H1 (cell line): ENCODE measurements at regions not wholly inside any gene's neighbourhood (a gene's known extent, or its start where the extent isn't known, plus 50 kb on each side); places are given as distances from the start of the nearest gene placed in this dataset.

Experiments used
- CTCF ChIA-PET: fragments of 300-600 bp; sonication (Branson Sonifier 250); formaldehyde crosslinking; loops from one replicate; lab custom pipeline; 2021; ENCODE audit not compliant: partially characterized antibody; lab: Charles Lee
- POLR2A ChIA-PET: fragments of 300-600 bp; sonication (Branson Sonifier 250); formaldehyde crosslinking; loops from one replicate; lab custom pipeline; 2021; ENCODE audit warnings: inconsistent platforms; ENCODE audit not compliant: partially characterized antibody; lab: Charles Lee
- DNase-seq, 2 experiments: peaks; one replicate each; pipeline versions ENCODE4 v3.0.0 to v3.0.0-alpha.2; 2010 to 2022; ENCODE audit warnings: low spot score in 2 of 2, low read depth in 1 of 2, mixed read lengths in 1 of 2
- FAIRE-seq: peaks from 2 replicates; lab custom pipeline; 2011; peaks lifted over from hg19 to GRCh38; lab: Jason Lieb, UNC
- H2AFZ ChIP-seq: 2 replicates; pipeline ENCODE4 v1.8.1; 2012; ENCODE audit warnings: low read length, inconsistent platforms
- H2AK5ac ChIP-seq: 2 replicates; pipeline ENCODE4 v1.6.1; 2013; ENCODE audit warnings: low read depth, low read length
- H2BK120ac ChIP-seq: replicated peaks from 2 replicates; pipeline ENCODE3; 2013; ENCODE audit warnings: low read depth, low read length, inconsistent platforms
- H2BK12ac ChIP-seq: 2 replicates; pipeline ENCODE4 v1.6.1; 2013; ENCODE audit warnings: low read depth, low read length
- H2BK15ac ChIP-seq: 2 replicates; pipeline ENCODE4 v1.6.1; 2013; ENCODE audit warnings: low read length
- H2BK20ac ChIP-seq: 2 replicates; pipeline ENCODE4 v1.6.1; 2013; ENCODE audit warnings: low read length
- H2BK5ac ChIP-seq: 2 replicates; pipeline ENCODE4 v1.6.1; 2013; ENCODE audit warnings: low read depth, low read length
- H3K14ac ChIP-seq: 2 replicates; pipeline ENCODE4 v1.6.1; 2013; ENCODE audit warnings: inconsistent platforms; ENCODE audit not compliant: insufficient read length
- H3K18ac ChIP-seq: 2 replicates; pipeline ENCODE4 v1.6.1; 2013; ENCODE audit warnings: low read length; ENCODE audit errors: extremely low read depth
- H3K23ac ChIP-seq: 2 replicates; pipeline ENCODE4 v1.6.1; 2013; ENCODE audit warnings: inconsistent platforms; ENCODE audit not compliant: insufficient read length
- H3K23me2 ChIP-seq: 2 replicates; pipeline ENCODE4 v1.6.1; 2013; ENCODE audit warnings: low read depth, low read length
- H3K27ac ChIP-seq: 2 replicates; pipeline ENCODE4 v1.6.1; 2011; ENCODE audit warnings: low read depth, low read length, inconsistent platforms
- H3K27me3 ChIP-seq, 4 experiments: replicated peaks in 1 of 4; 1 replicate in 1 of 4; 2 replicates in 3 of 4; pipeline versions ENCODE4 v1.6.1 to v1.8.1; 2011 to 2013; ENCODE audit warnings: low read length in 3 of 4, mild to moderate bottlenecking in 3 of 4, inconsistent platforms in 2 of 4, mixed read lengths in 2 of 4, moderate library complexity in 1 of 4; ENCODE audit not compliant: control insufficient read depth in 3 of 4, insufficient read depth in 3 of 4; ENCODE audit errors: extremely low read depth in 1 of 4
- H3K36me3 ChIP-seq, 4 experiments: 2 replicates each; pipeline versions ENCODE4 v1.6.1 to v1.8.1; 2011 to 2013; ENCODE audit warnings: mild to moderate bottlenecking in 4 of 4, low read length in 3 of 4, moderate library complexity in 2 of 4, control low read depth in 1 of 4, inconsistent platforms in 1 of 4; ENCODE audit not compliant: insufficient read depth in 4 of 4, control insufficient read depth in 2 of 4
- H3K4ac ChIP-seq: replicated peaks from 2 replicates; pipeline ENCODE3; 2013; ENCODE audit warnings: low read length, low read depth, mixed read lengths, inconsistent platforms; ENCODE audit not compliant: insufficient read length
- H3K4me1 ChIP-seq, 4 experiments: replicated peaks in 1 of 4; 1 replicate in 1 of 4; 2 replicates in 3 of 4; pipeline versions ENCODE4 v1.6.1 to v1.8.1; 2011 to 2013; ENCODE audit warnings: low read length in 3 of 4, inconsistent platforms in 2 of 4, mixed read lengths in 1 of 4; ENCODE audit not compliant: insufficient read depth in 4 of 4, control insufficient read depth in 3 of 4
- H3K4me2 ChIP-seq, 2 experiments: 2 replicates each; pipeline versions ENCODE4 v1.6.1 to v1.8.1; 2011 to 2013; ENCODE audit warnings: low read depth in 2 of 2, low read length in 2 of 2, control low read depth in 1 of 2, inconsistent platforms in 1 of 2, mild to moderate bottlenecking in 1 of 2; ENCODE audit not compliant: insufficient read depth in 1 of 2
- H3K4me3 ChIP-seq, 4 experiments: fragments of 200-600, 300-600 bp in 1 of 4; sonication (generic), shearing (Covaris generic), sonication (Bioruptor Twin) in 1 of 4; 2 replicates each; pipeline versions ENCODE4 v1.5.1 to v1.8.1; 2011 to 2016; ENCODE audit warnings: low read length in 4 of 4, low read depth in 3 of 4, control low read depth in 2 of 4, inconsistent platforms in 2 of 4, mild to moderate bottlenecking in 2 of 4, mixed read lengths in 1 of 4, moderate library complexity in 1 of 4; ENCODE audit not compliant: insufficient read depth in 2 of 4; ENCODE audit errors: extremely low read depth in 1 of 4
- H3K56ac ChIP-seq: replicated peaks from 2 replicates; pipeline ENCODE3; 2013; ENCODE audit warnings: low read depth, mild to moderate bottlenecking, mixed read lengths, low read length, inconsistent platforms; ENCODE audit not compliant: insufficient read length
- H3K79me1 ChIP-seq: 2 replicates; pipeline ENCODE4 v1.6.1; 2013; ENCODE audit warnings: low read depth, low read length, control low read depth
- H3K79me2 ChIP-seq, 2 experiments: 2 replicates each; pipeline versions ENCODE4 v1.6.1 to v1.8.1; 2012 to 2013; ENCODE audit warnings: low read length in 2 of 2, mild to moderate bottlenecking in 2 of 2, inconsistent platforms in 1 of 2; ENCODE audit not compliant: insufficient read depth in 2 of 2, control insufficient read depth in 1 of 2
- H3K9ac ChIP-seq, 4 experiments: replicated peaks in 1 of 4; 1 replicate in 1 of 4; 2 replicates in 3 of 4; pipeline versions ENCODE4 v1.6.1 to v1.8.1; 2011 to 2013; ENCODE audit warnings: low read depth in 3 of 4, low read length in 3 of 4, control low read depth in 2 of 4, mild to moderate bottlenecking in 2 of 4, moderate library complexity in 2 of 4, inconsistent platforms in 1 of 4; ENCODE audit errors: extremely low read depth in 1 of 4
- H3K9me3 ChIP-seq, 2 experiments: 2 replicates each; pipeline versions ENCODE4 v1.6.1 to v1.8.1; 2012 to 2013; ENCODE audit warnings: mild to moderate bottlenecking in 2 of 2, moderate library complexity in 2 of 2, control low read depth in 1 of 2, inconsistent platforms in 1 of 2, low read depth in 1 of 2, low read length in 1 of 2, mixed read lengths in 1 of 2; ENCODE audit not compliant: insufficient read depth in 2 of 2
- H4K20me1 ChIP-seq, 2 experiments: replicated peaks in 1 of 2; 2 replicates each; pipeline versions ENCODE3 to v1.8.1; 2011 to 2013; ENCODE audit warnings: inconsistent platforms in 2 of 2, low read length in 2 of 2, mild to moderate bottlenecking in 1 of 2; ENCODE audit not compliant: insufficient read depth in 2 of 2, control insufficient read depth in 1 of 2
- H4K5ac ChIP-seq: 2 replicates; pipeline ENCODE4 v1.6.1; 2013; ENCODE audit warnings: low read length, low read depth, mixed read lengths, inconsistent platforms; ENCODE audit not compliant: insufficient read length
- H4K8ac ChIP-seq: 2 replicates; pipeline ENCODE4 v1.8.0; 2013; ENCODE audit warnings: mild to moderate bottlenecking, moderate library complexity, low read length, inconsistent platforms; ENCODE audit not compliant: insufficient read depth; ENCODE audit errors: extremely low read depth
- H4K91ac ChIP-seq: replicated peaks from 2 replicates; pipeline ENCODE3; 2013; ENCODE audit warnings: low read length, mixed read lengths, inconsistent platforms; ENCODE audit not compliant: insufficient read length
- ASH2L ChIP-seq: fragments of 200-600, 300-600 bp; sonication (generic); IDR thresholded peaks from one replicate; pipeline ENCODE4 v1.7.1; 2017; ENCODE audit warnings: low read length
- CBX8 ChIP-seq: fragments of 300-800, 300-1000 bp; sonication (generic); IDR thresholded peaks from 2 replicates; pipeline ENCODE4 v1.7.1; 2016; ENCODE audit warnings: low read depth, low read length, borderline replicate concordance
- CHD2 ChIP-seq: IDR thresholded peaks from 2 replicates; pipeline ENCODE4 v1.6.1; 2012; ENCODE audit warnings: low read length, improper control_type of control experiment
- EP300 ChIP-seq, 2 experiments: IDR thresholded peaks; 1 replicate in 1 of 2; 2 replicates in 1 of 2; pipeline ENCODE4 v1.6.1; 2011 to 2012; ENCODE audit warnings: low read depth in 2 of 2, low read length in 2 of 2, mild to moderate bottlenecking in 2 of 2, borderline replicate concordance in 1 of 2, inconsistent platforms in 1 of 2, moderate library complexity in 1 of 2
- JUND ChIP-seq: IDR thresholded peaks from 2 replicates; pipeline ENCODE4 v1.6.1; 2011; ENCODE audit warnings: mild to moderate bottlenecking, improper control_type of control experiment, low read length
- NANOG ChIP-seq: IDR thresholded peaks from 2 replicates; pipeline ENCODE4 v1.6.1; 2011; ENCODE audit warnings: low read length, low read depth, mild to moderate bottlenecking, inconsistent platforms; ENCODE audit not compliant: insufficient read depth, poor library complexity, severe bottlenecking
- PHF8 ChIP-seq: fragments of 200-600 bp; sonication (generic); conservative IDR thresholded peaks from 2 replicates; pipeline ENCODE4 v1.7.1; 2012; ENCODE audit warnings: low read depth, mild to moderate bottlenecking, inconsistent platforms, low read length, moderate library complexity
- RAD21 ChIP-seq, 2 experiments: IDR thresholded peaks in 1 of 2; conservative IDR thresholded peaks in 1 of 2; 2 replicates each; pipeline ENCODE4 v1.6.1; 2011; ENCODE audit warnings: low read depth in 2 of 2, low read length in 2 of 2, improper control_type of control experiment in 1 of 2, inconsistent platforms in 1 of 2, mild to moderate bottlenecking in 1 of 2, moderate library complexity in 1 of 2
- SIRT6 ChIP-seq: IDR thresholded peaks from one replicate; pipeline ENCODE4 v1.7.1; 2012; ENCODE audit warnings: low read length, inconsistent platforms
- SP4 ChIP-seq: IDR thresholded peaks from 2 replicates; pipeline ENCODE4 v1.6.1; 2012; ENCODE audit warnings: low read length, inconsistent platforms
- WGBS, 2 experiments: shearing (Covaris generic) in 1 of 2; methylation state at CpG; one replicate each; pipeline versions ENCODE4 v1.1.6 to v1.1.7; 2013 to 2015; ENCODE audit warnings: low lambda C conversion rate in 2 of 2, mixed read lengths in 2 of 2, inconsistent platforms in 1 of 2, low coverage in 1 of 2, missing lambda C conversion rate in 1 of 2; ENCODE audit not compliant: insufficient replicate concordance in 2 of 2, insufficient coverage in 1 of 2, insufficient read length in 1 of 2; ENCODE audit errors: extremely low coverage in 1 of 2, missing lambda C conversion rate in 1 of 2; 5-methylcytosine and 5-hydroxymethylcytosine counted together
- TF ChIP-seq, protein P1 (sequence below), 3 experiments: IDR thresholded peaks; 1 replicate in 2 of 3; 2 replicates in 1 of 3; pipeline versions ENCODE4 v1.5.1 to v1.6.1; 2011; ENCODE audit warnings: low read length in 3 of 3, mild to moderate bottlenecking in 3 of 3, inconsistent platforms in 2 of 3, low read depth in 1 of 3, moderate library complexity in 1 of 3; ENCODE audit not compliant: insufficient read depth in 1 of 3; ENCODE audit errors: control extremely low read depth in 1 of 3

DNA sequence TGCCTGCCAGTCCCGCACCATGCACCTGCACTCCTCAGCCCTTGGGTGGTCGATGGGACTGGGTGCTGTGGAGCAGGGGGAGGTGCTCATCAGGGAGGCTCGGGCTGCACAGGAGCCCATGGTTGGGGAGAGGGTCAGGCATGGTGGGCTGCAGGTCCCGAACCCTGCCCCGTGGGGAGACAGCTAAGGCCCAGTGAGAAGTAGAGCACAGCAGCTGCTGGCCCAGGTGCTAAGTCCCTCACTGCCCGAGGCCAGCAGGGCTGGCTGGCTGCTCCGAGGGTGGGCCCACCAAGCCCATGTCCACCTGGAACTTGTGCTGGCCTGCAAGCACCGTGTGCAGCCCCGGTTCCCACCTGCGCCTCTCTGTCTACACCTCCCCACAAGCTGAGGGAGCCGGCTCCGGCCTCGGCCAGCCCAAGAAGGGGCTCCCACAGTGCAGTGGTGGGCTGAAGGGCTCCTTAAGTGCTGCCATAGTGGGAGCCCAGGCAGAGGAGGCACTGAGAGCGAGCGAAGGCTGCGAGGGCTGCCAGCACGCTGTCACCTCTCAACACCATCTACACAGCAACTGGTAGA is 88.5 kb upstream of the ELAVL2 start:
- Histone ChIP-seq H3K4me3 (no peak overlapping the region), H3K9ac (no peak overlapping the region), H3K23ac (no peak overlapping the region), H3K9me3 (peaks cover 0 to 6% of the 10 kb centered on the region in 2 experiments; a peak in 1 of 4 replicates), H4K20me1 (no peaks in the 10 kb centered on the region), H3K27me3 (no peaks in the 10 kb centered on the region), H3K56ac (no peak overlapping the region), H2AFZ (no peak overlapping the region), H3K27ac (no peak overlapping the region), H3K18ac (no peak overlapping the region), H3K4me2 (no peak overlapping the region), H4K5ac (no peak overlapping the region), H3K14ac (no peak overlapping the region), H2BK15ac (no peak overlapping the region), H2BK12ac (no peak overlapping the region), H2BK20ac (no peak overlapping the region), H2BK120ac (no peak overlapping the region), H3K4me1 (no peaks in the 10 kb centered on the region), H4K8ac (no peak overlapping the region), H3K79me1 (no peaks in the 10 kb centered on the region), H4K91ac (no peak overlapping the region), H3K36me3 (no peaks in the 10 kb centered on the region), H3K23me2 (no peaks in the 10 kb centered on the region), H3K79me2 (no peaks in the 10 kb centered on the region), H3K4ac (no peak overlapping the region), H2AK5ac (no peak overlapping the region), H2BK5ac (no peak overlapping the region)
- CTCF ChIA-PET, result interaction anchor here (0.9 kb wide), 1 partner anchor 12 kb away, joined by 6 read pairs; no protein-coding TSS in a partner anchor
- POLR2A ChIA-PET, result no interaction called here
- DNase-seq (no peak), FAIRE-seq (no peak)
- WGBS, 2 experiments, result 89% methylated on average over 15 of the region's 17 CpGs; no CpG with 5 or more reads in 1 of the 2 experiments
- TF ChIP-seq SP4 (no peak), EP300 (IDR thresholded peaks at IDR 0.05; ENCODE audit: borderline replicate concordance in 1 of 2, low read depth in 2 of 2, low read length in 2 of 2) (no peak), PHF8 (no peak), ASH2L (no peak), SIRT6 (no peak), NANOG (no peak), CBX8 (no peak), RAD21 (IDR thresholded peaks at IDR 0.05 in 1 of 2, conservative IDR thresholded peaks at IDR 0.05 in 1 of 2; ENCODE audit: low read depth in 2 of 2, low read length in 2 of 2) (no peak), CHD2 (no peak), JUND (no peak)
- TF ChIP-seq, protein P1, sequence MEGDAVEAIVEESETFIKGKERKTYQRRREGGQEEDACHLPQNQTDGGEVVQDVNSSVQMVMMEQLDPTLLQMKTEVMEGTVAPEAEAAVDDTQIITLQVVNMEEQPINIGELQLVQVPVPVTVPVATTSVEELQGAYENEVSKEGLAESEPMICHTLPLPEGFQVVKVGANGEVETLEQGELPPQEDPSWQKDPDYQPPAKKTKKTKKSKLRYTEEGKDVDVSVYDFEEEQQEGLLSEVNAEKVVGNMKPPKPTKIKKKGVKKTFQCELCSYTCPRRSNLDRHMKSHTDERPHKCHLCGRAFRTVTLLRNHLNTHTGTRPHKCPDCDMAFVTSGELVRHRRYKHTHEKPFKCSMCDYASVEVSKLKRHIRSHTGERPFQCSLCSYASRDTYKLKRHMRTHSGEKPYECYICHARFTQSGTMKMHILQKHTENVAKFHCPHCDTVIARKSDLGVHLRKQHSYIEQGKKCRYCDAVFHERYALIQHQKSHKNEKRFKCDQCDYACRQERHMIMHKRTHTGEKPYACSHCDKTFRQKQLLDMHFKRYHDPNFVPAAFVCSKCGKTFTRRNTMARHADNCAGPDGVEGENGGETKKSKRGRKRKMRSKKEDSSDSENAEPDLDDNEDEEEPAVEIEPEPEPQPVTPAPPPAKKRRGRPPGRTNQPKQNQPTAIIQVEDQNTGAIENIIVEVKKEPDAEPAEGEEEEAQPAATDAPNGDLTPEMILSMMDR (IDR thresholded peaks at IDR 0.05; ENCODE audit: control extremely low read depth in 1 of 3, insufficient read depth in 1 of 3, low read depth in 1 of 3, low read length in 3 of 3), result no peak
